K562 (cell line): ENCODE measurements at regions not wholly inside any gene's neighbourhood (a gene's known extent, or its start where the extent isn't known, plus 50 kb on each side); places are given as distances from the start of the nearest gene placed in this dataset.

Experiments used
- ATAC-seq: fragments of 200-7000 bp; cut with Tn5 transposase; 3 replicates; pipeline ENCODE4 v1.9.1; 2020; ENCODE audit warnings: moderate library complexity
- BruUV-seq: library from RNA; stranded (reverse); fragments of 400-500 nt; replicated peaks from 2 replicates; lab custom pipeline; 2021; lab: Mats Ljungman, UMichigan
- CTCF ChIA-PET: fragments of 300-600 bp; formaldehyde crosslinking; extraction: SDS; loops from one replicate; lab custom pipeline; 2021; ENCODE audit warnings: low intra/inter-chr PET ratio; lab: Yijun Ruan, JAX
- POLR2A ChIA-PET: fragments of 300-600, 350-650 bp; sonication (Branson Sonifier 250); formaldehyde crosslinking; extraction: SDS; loops from one replicate; lab custom pipeline; 2021; ENCODE audit warnings: antibody characterized with exemption, inconsistent platforms; lab: Yijun Ruan, JAX
- DNase-seq, 4 experiments: peaks; one replicate each; pipeline versions ENCODE4 v3.0.0 to v3.0.0-alpha.2; 2011 to 2018; ENCODE audit warnings: low spot score in 3 of 4, mixed read lengths in 3 of 4; ENCODE audit errors: extremely low read depth in 1 of 4
- FAIRE-seq: peaks from 2 replicates; lab custom pipeline; 2011; peaks lifted over from hg19 to GRCh38; lab: Jason Lieb, UNC
- H2AFZ ChIP-seq: 2 replicates; pipeline ENCODE4 v1.6.0; 2011; ENCODE audit warnings: low read depth, low read length, control low read depth, inconsistent platforms
- H3K27ac ChIP-seq: fragments of 200-600 bp; 3 replicates; pipeline ENCODE4 v1.8.0; 2011; ENCODE audit warnings: low read depth, mild to moderate bottlenecking, control low read depth, inconsistent platforms, low read length, moderate library complexity, mixed read lengths; ENCODE audit errors: extremely low read depth
- H3K27me3 ChIP-seq, 2 experiments: fragments of 300-600 bp in 1 of 2; 2 replicates in 1 of 2; 3 replicates in 1 of 2; pipeline versions ENCODE4 v1.6.0 to v1.8.0; 2011; ENCODE audit warnings: inconsistent platforms in 2 of 2, low read length in 2 of 2, mild to moderate bottlenecking in 1 of 2, mixed read lengths in 1 of 2, moderate library complexity in 1 of 2; ENCODE audit not compliant: control insufficient read depth in 2 of 2, insufficient read depth in 2 of 2
- H3K36me3 ChIP-seq: fragments of 300-600 bp; 3 replicates; pipeline ENCODE4 v1.8.0; 2011; ENCODE audit warnings: mild to moderate bottlenecking, low read length, inconsistent platforms; ENCODE audit not compliant: control insufficient read depth, insufficient read depth
- H3K4me1 ChIP-seq, 2 experiments: fragments of 200-600 bp in 1 of 2; replicated peaks in 1 of 2; 2 replicates in 1 of 2; 3 replicates in 1 of 2; pipeline versions ENCODE4 v1.5.1 to v1.8.0; 2011; ENCODE audit warnings: inconsistent platforms in 2 of 2, low read length in 2 of 2, mild to moderate bottlenecking in 1 of 2, mixed read lengths in 1 of 2, moderate library complexity in 1 of 2; ENCODE audit not compliant: control insufficient read depth in 2 of 2, insufficient read depth in 2 of 2
- H3K4me2 ChIP-seq: 2 replicates; pipeline ENCODE4 v1.6.1; 2011; ENCODE audit warnings: low read length, control low read depth, inconsistent platforms, mixed read lengths; ENCODE audit not compliant: insufficient read depth
- H3K4me3 ChIP-seq: fragments of 200-600 bp; sonication (generic), shearing (Covaris generic); 2 replicates; pipeline ENCODE4 v1.5.1; 2016; ENCODE audit warnings: control low read depth, inconsistent platforms
- H3K79me2 ChIP-seq: fragments of 200-600 bp; 3 replicates; pipeline ENCODE4 v1.8.0; 2011; ENCODE audit warnings: low read length, inconsistent platforms; ENCODE audit not compliant: control insufficient read depth, insufficient read depth
- H3K9ac ChIP-seq, 2 experiments: 2 replicates each; pipeline versions ENCODE4 v1.6.0 to v1.6.1; 2011; ENCODE audit warnings: low read depth in 2 of 2, low read length in 2 of 2, control low read depth in 1 of 2, inconsistent platforms in 1 of 2, mild to moderate bottlenecking in 1 of 2, mixed read lengths in 1 of 2; ENCODE audit not compliant: insufficient read depth in 1 of 2
- H3K9me1 ChIP-seq: one replicate; pipeline ENCODE4 v1.6.0; 2011; ENCODE audit warnings: inconsistent platforms, mild to moderate bottlenecking, low read length, moderate library complexity; ENCODE audit not compliant: control insufficient read depth, insufficient read depth
- H3K9me3 ChIP-seq: replicated peaks from 2 replicates; pipeline ENCODE4 v1.5.1; 2011; ENCODE audit warnings: low read depth, low read length, inconsistent platforms; ENCODE audit not compliant: control insufficient read depth, insufficient read depth
- H4K20me1 ChIP-seq: replicated peaks from 2 replicates; pipeline ENCODE4 v1.6.1; 2011; ENCODE audit warnings: low read length, inconsistent platforms, mixed read lengths; ENCODE audit not compliant: control insufficient read depth, insufficient read depth
- FOXP1 ChIP-seq: sonication (generic); formaldehyde crosslinking; IDR thresholded peaks from 2 replicates; pipeline ENCODE4 v1.8.0; 2022; ENCODE audit warnings: mild to moderate bottlenecking, missing genetic modification reagents
- GATAD2A ChIP-seq: fragments of 450-650 bp; IDR thresholded peaks from 2 replicates; pipeline ENCODE4 v1.6.1; 2017
- HEY1 ChIP-seq: fragments of 250-450 bp; sonication (Bioruptor Pico); IDR thresholded peaks from 2 replicates; pipeline ENCODE4 v1.5.0; 2020; ENCODE audit warnings: mild to moderate bottlenecking, moderate library complexity, borderline replicate concordance
- HMG20A ChIP-seq: fragments of 450-650 bp; formaldehyde crosslinking; conservative IDR thresholded peaks from 2 replicates; pipeline ENCODE4 v1.4.0; 2020; ENCODE audit warnings: mild to moderate bottlenecking, mixed read lengths
- NCOA4 ChIP-seq: fragments of 450-650 bp; IDR thresholded peaks from 2 replicates; pipeline ENCODE4 v1.6.1; 2018; ENCODE audit warnings: mild to moderate bottlenecking; ENCODE audit not compliant: partially characterized antibody
- PTBP1 ChIP-seq: fragments of 200-400 bp; formaldehyde crosslinking; IDR thresholded peaks from 2 replicates; pipeline ENCODE4 v1.6.1; 2017; ENCODE audit warnings: low read depth, low read length
- TAF9B ChIP-seq: fragments of 450-650 bp; IDR thresholded peaks from 2 replicates; pipeline ENCODE4 v1.6.1; 2018; ENCODE audit warnings: mild to moderate bottlenecking; ENCODE audit not compliant: partially characterized antibody
- TBP ChIP-seq: optimal IDR thresholded peaks from 2 replicates; pipeline ENCODE3; 2011; ENCODE audit warnings: low read depth, low read length, improper control_type of control experiment
- ZNF124 ChIP-seq: sonication (generic); formaldehyde crosslinking; IDR thresholded peaks from 2 replicates; pipeline ENCODE4 v1.8.1; 2022; ENCODE audit warnings: missing genetic modification reagents
- ZNF408 ChIP-seq: fragments of 250-450 bp; sonication (Bioruptor Pico); IDR thresholded peaks from 2 replicates; pipeline ENCODE4 v1.4.0; 2020; ENCODE audit warnings: low read depth, mild to moderate bottlenecking, moderate library complexity
- ZNF609 ChIP-seq: sonication (generic); formaldehyde crosslinking; IDR thresholded peaks from 2 replicates; pipeline ENCODE4 v1.8.1; 2023; ENCODE audit warnings: missing genetic modification reagents, mild to moderate bottlenecking, borderline replicate concordance
- WGBS: fragments of 100-300 bp; shearing (Covaris generic); methylation state at CpG from one replicate; pipeline ENCODE4 v1.1.6; 2016; ENCODE audit warnings: low coverage, mixed read lengths; ENCODE audit not compliant: insufficient coverage; ENCODE audit errors: missing lambda C conversion rate; 5-methylcytosine and 5-hydroxymethylcytosine counted together
- in situ Hi-C: fragments of 300-500 bp; cut with MboI; formaldehyde crosslinking; loops from 4 replicates; pipeline ENCODE4 v1.15.0; 2018; ENCODE audit warnings: inconsistent platforms, mixed read lengths
- intact Hi-C: fragments of 100-400 bp; cut with micrococcal nuclease; formaldehyde crosslinking; loops from 2 replicates; pipeline ENCODE4 v1.14.2; 2022
- TF ChIP-seq, protein P1 (sequence below): sonication (generic); formaldehyde crosslinking; IDR thresholded peaks from 2 replicates; pipeline ENCODE4 v1.8.1; 2022; ENCODE audit warnings: missing genetic modification reagents

- 0% methylated on average over 1 of the region's 1 CpG for WGBS
- Histone ChIP-seq H3K27me3 (no peaks in the 10 kb centered on the region), H3K9me3 (no peaks in the 10 kb centered on the region), H2AFZ (no peak overlapping the region), H3K79me2 (no peaks in the 10 kb centered on the region)
- TF ChIP-seq FOXP1 (CRISPR knock-in tag) = no peak
- TF ChIP-seq TAF9B = no peak
- TF ChIP-seq, protein P1, sequence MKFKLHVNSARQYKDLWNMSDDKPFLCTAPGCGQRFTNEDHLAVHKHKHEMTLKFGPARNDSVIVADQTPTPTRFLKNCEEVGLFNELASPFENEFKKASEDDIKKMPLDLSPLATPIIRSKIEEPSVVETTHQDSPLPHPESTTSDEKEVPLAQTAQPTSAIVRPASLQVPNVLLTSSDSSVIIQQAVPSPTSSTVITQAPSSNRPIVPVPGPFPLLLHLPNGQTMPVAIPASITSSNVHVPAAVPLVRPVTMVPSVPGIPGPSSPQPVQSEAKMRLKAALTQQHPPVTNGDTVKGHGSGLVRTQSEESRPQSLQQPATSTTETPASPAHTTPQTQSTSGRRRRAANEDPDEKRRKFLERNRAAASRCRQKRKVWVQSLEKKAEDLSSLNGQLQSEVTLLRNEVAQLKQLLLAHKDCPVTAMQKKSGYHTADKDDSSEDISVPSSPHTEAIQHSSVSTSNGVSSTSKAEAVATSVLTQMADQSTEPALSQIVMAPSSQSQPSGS (CRISPR knock-in tag) = no peak
- TF ChIP-seq ZNF408 = no peak
- TF ChIP-seq PTBP1 = no peak
- no peak for TF ChIP-seq HMG20A (CRISPR knock-in tag)
- no peak for TF ChIP-seq ZNF609
- no peak for TF ChIP-seq GATAD2A
- TF ChIP-seq HEY1 = no peak
- TF ChIP-seq NCOA4 = no peak
- TF ChIP-seq TBP = no peak
- TF ChIP-seq ZNF124 (CRISPR knock-in tag) = no peak
- TF ChIP-seq, all 486 proteins: peak for 0
- Histone ChIP-seq H3K4me3 (no peak overlapping the region), H3K27ac (no peak overlapping the region), H3K4me2 (no peak overlapping the region), H3K9me1 (no peaks in the 10 kb centered on the region), H3K36me3 (no peaks in the 10 kb centered on the region), H3K4me1 (no peaks in the 10 kb centered on the region), H3K9ac (no peak overlapping the region), H4K20me1 (no peaks in the 10 kb centered on the region)
- FAIRE-seq = no peak
- BruUV-seq = no TSS peak
- POLR2A ChIA-PET = no interaction called here
- CTCF ChIA-PET = no interaction called here
- no peak for DNase-seq
- intact Hi-C loops = no loop called here
- in situ Hi-C loops = no loop called here
- ATAC-seq = no peak
Observed at GRCh38 chr22:34299496-34299895, 379.2 kb upstream of the LARGE1 start.
